DND-41 (cell line): ENCODE measurements at regions not wholly inside any gene's neighbourhood (a gene's known extent, or its start where the extent isn't known, plus 50 kb on each side); places are given as distances from the start of the nearest gene placed in this dataset.

ENCODE experiments used
- ATAC-seq: fragments of 200-7000 bp; cut with Tn5 transposase; 3 replicates; pipeline ENCODE4 v1.9.1; 2021; ENCODE audit warnings: low read depth; ENCODE audit not compliant: insufficient read depth
- DNase-seq: peaks from one replicate; pipeline ENCODE4 v3.0.0-alpha.2; 2020
- H2AFZ ChIP-seq: 2 replicates; pipeline ENCODE4 v1.6.0; 2012; ENCODE audit warnings: low read depth, low read length
- H3K27ac ChIP-seq: 2 replicates; pipeline ENCODE4 v1.5.1; 2012; ENCODE audit warnings: low read length, inconsistent platforms
- H3K27me3 ChIP-seq: fragments of 200-600 bp; sonication (generic); 2 replicates; pipeline ENCODE4 v1.6.0; 2012; ENCODE audit warnings: low read length, mild to moderate bottlenecking, inconsistent platforms; ENCODE audit not compliant: insufficient read depth, poor library complexity
- H3K36me3 ChIP-seq: 2 replicates; pipeline ENCODE4 v1.5.1; 2012; ENCODE audit warnings: low read length, inconsistent platforms; ENCODE audit not compliant: insufficient read depth
- H3K4me1 ChIP-seq: 2 replicates; pipeline ENCODE4 v1.5.1; 2012; ENCODE audit warnings: mild to moderate bottlenecking, low read length; ENCODE audit not compliant: insufficient read depth
- H3K4me2 ChIP-seq: 2 replicates; pipeline ENCODE4 v1.6.0; 2012; ENCODE audit warnings: mild to moderate bottlenecking, moderate library complexity, low read length, inconsistent platforms; ENCODE audit not compliant: insufficient read depth
- H3K4me3 ChIP-seq, 2 experiments: fragments of 200-600 bp in 1 of 2; shearing (Covaris generic) in 1 of 2; 2 replicates each; pipeline ENCODE4 v1.5.1; 2012 to 2016; ENCODE audit warnings: inconsistent platforms in 2 of 2, low read length in 2 of 2, mild to moderate bottlenecking in 2 of 2, low read depth in 1 of 2, moderate library complexity in 1 of 2
- H3K79me2 ChIP-seq: 2 replicates; pipeline ENCODE4 v1.6.0; 2012; ENCODE audit warnings: low read length, inconsistent platforms; ENCODE audit not compliant: insufficient read depth
- H3K9ac ChIP-seq: 2 replicates; pipeline ENCODE4 v1.6.0; 2012; ENCODE audit warnings: low read depth, mild to moderate bottlenecking, inconsistent platforms, low read length, moderate library complexity
- H3K9me3 ChIP-seq: 2 replicates; pipeline ENCODE4 v1.5.1; 2012; ENCODE audit warnings: low read length, moderate library complexity, mild to moderate bottlenecking, inconsistent platforms; ENCODE audit not compliant: insufficient read depth, severe bottlenecking
- H4K20me1 ChIP-seq: 2 replicates; pipeline ENCODE4 v1.6.0; 2012; ENCODE audit warnings: low read length; ENCODE audit not compliant: insufficient read depth
- CTCF ChIP-seq: IDR thresholded peaks from 2 replicates; pipeline ENCODE4 v1.5.1; 2012; ENCODE audit warnings: borderline replicate concordance, low read length, moderate library complexity, mild to moderate bottlenecking; ENCODE audit not compliant: poor library complexity, severe bottlenecking; ENCODE audit errors: extremely low read depth
- EZH2 ChIP-seq: IDR thresholded peaks from 3 replicates; pipeline ENCODE4 v1.6.1; 2012; ENCODE audit warnings: borderline replicate concordance, low read depth, mild to moderate bottlenecking, moderate library complexity, low read length, inconsistent platforms; ENCODE audit not compliant: severe bottlenecking

- TF ChIP-seq EZH2 (no peak), CTCF (no peak)
- H3K36me3 ChIP-seq = no peaks in the 10 kb centered on the region
- H3K4me3 ChIP-seq = no peak overlapping the region
- DNase-seq = no peak
- H3K27me3 ChIP-seq = no peaks in the 10 kb centered on the region
- peaks cover 2% of the 10 kb centered on the region for H3K9me3 ChIP-seq
- H3K79me2 ChIP-seq = no peaks in the 10 kb centered on the region
- H3K27ac ChIP-seq = no peak overlapping the region
- H2AFZ ChIP-seq = no peak overlapping the region; the same call in 1 of the 2 replicates
- H3K4me2 ChIP-seq = no peak overlapping the region
- ATAC-seq = no peak
- no peak overlapping the region for H3K9ac ChIP-seq
- H4K20me1 ChIP-seq = no peaks in the 10 kb centered on the region
- H3K4me1 ChIP-seq = no peaks in the 10 kb centered on the region
Observed at GRCh38 chr3:99287876-99288275, 350.5 kb upstream of the COL8A1 start.

GRCh38 chr3:99286266-99286845 lies 352.0 kb upstream of the COL8A1 start:
- Histone ChIP-seq H3K4me2 (no peak overlapping the region), H3K9me3 (peaks cover 2% of the 10 kb centered on the region), H3K27ac (no peak overlapping the region), H4K20me1 (no peaks in the 10 kb centered on the region), H3K79me2 (no peaks in the 10 kb centered on the region), H3K4me1 (no peaks in the 10 kb centered on the region), H3K36me3 (no peaks in the 10 kb centered on the region), H3K27me3 (no peaks in the 10 kb centered on the region), H2AFZ (no peak overlapping the region), H3K4me3 (no peak overlapping the region), H3K9ac (no peak overlapping the region)
- no peak for TF ChIP-seq EZH2
- no peak for TF ChIP-seq CTCF
- no peak for ATAC-seq
- no peak for DNase-seq

GRCh38 chr3:99269606-99270351 lies 368.3 kb upstream of the DCBLD2 start:
- H3K4me3 ChIP-seq = no peak overlapping the region
- no peak overlapping the region for H2AFZ ChIP-seq
- no peaks in the 10 kb centered on the region for H3K9me3 ChIP-seq
- ATAC-seq (no peak), DNase-seq (no peak)
- H3K36me3 ChIP-seq = no peaks in the 10 kb centered on the region
- no peaks in the 10 kb centered on the region for H4K20me1 ChIP-seq
- H3K9ac ChIP-seq = no peak overlapping the region
- H3K27ac ChIP-seq = no peak overlapping the region
- TF ChIP-seq EZH2 (no peak), CTCF (no peak)
- H3K4me1 ChIP-seq = no peaks in the 10 kb centered on the region
- no peak overlapping the region for H3K4me2 ChIP-seq
- H3K27me3 ChIP-seq = no peaks in the 10 kb centered on the region
- H3K79me2 ChIP-seq = no peaks in the 10 kb centered on the region
